Neutrophil (primary cell): ENCODE measurements at regions not wholly inside any gene's neighbourhood (a gene's known extent, or its start where the extent isn't known, plus 50 kb on each side); places are given as distances from the start of the nearest gene placed in this dataset.

ENCODE experiments used
- H3K27ac ChIP-seq: fragments of 200-600 bp; sonication (generic); 2 replicates; pipeline ENCODE4 v1.5.1; 2016; ENCODE audit warnings: mild to moderate bottlenecking, moderate library complexity
- H3K27me3 ChIP-seq: fragments of 200-600 bp; sonication (generic); 2 replicates; pipeline ENCODE4 v1.6.0; 2016; ENCODE audit warnings: mild to moderate bottlenecking
- H3K36me3 ChIP-seq: fragments of 200-600 bp; sonication (generic); 2 replicates; pipeline ENCODE4 v1.5.1; 2017
- H3K4me1 ChIP-seq, 2 experiments: fragments of 200-600 bp in 1 of 2; sonication (generic) in 1 of 2; 1 replicate in 1 of 2; 2 replicates in 1 of 2; pipeline versions ENCODE4 v1.5.1 to v1.6.1; 2013 to 2016; ENCODE audit warnings: low read depth in 1 of 2, low read length in 1 of 2, mild to moderate bottlenecking in 1 of 2, moderate library complexity in 1 of 2; ENCODE audit not compliant: control insufficient read depth in 1 of 2, insufficient read depth in 1 of 2
- H3K4me3 ChIP-seq, 2 experiments: fragments of 200-600 bp in 1 of 2; sonication (generic) in 1 of 2; 1 replicate in 1 of 2; 2 replicates in 1 of 2; pipeline ENCODE4 v1.5.1; 2013 to 2016; ENCODE audit warnings: low read depth in 1 of 2, low read length in 1 of 2, mild to moderate bottlenecking in 1 of 2, moderate library complexity in 1 of 2
- H3K9me3 ChIP-seq: fragments of 200-600 bp; sonication (generic); 2 replicates; pipeline ENCODE4 v1.5.1; 2016
- TF ChIP-seq, protein P1 (sequence below): fragments of 200-600 bp; sonication (generic); IDR thresholded peaks from 2 replicates; pipeline ENCODE4 v1.5.1; 2016; ENCODE audit warnings: antibody characterized with exemption

DNA sequence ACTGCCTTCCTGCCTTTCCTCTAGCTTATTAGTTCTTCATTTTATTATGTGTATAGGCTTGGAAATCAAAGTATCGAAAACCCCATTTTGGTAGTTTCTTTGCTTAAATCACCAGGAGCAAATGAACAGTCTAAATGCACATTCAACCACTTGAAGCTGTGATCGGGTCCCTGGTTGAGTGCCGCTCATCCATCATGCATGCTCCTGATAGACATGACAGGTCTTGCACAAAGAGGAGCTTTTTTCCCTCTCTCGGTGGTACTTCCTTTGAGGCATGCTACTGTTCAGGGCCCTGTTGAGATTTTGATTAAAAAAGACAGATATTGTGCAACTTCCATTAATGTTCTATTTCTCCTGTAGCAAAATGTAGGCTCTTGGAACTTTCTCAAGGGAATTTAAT lies 185.8 kb downstream of the OLFM4 start:
- Histone ChIP-seq H3K9me3 (no peaks in the 10 kb centered on the region), H3K4me3 (no peak overlapping the region), H3K27me3 (peaks cover 56% of the 10 kb centered on the region), H3K27ac (no peak overlapping the region), H3K36me3 (no peaks in the 10 kb centered on the region), H3K4me1 (no peaks in the 10 kb centered on the region)
- TF ChIP-seq, protein P1, sequence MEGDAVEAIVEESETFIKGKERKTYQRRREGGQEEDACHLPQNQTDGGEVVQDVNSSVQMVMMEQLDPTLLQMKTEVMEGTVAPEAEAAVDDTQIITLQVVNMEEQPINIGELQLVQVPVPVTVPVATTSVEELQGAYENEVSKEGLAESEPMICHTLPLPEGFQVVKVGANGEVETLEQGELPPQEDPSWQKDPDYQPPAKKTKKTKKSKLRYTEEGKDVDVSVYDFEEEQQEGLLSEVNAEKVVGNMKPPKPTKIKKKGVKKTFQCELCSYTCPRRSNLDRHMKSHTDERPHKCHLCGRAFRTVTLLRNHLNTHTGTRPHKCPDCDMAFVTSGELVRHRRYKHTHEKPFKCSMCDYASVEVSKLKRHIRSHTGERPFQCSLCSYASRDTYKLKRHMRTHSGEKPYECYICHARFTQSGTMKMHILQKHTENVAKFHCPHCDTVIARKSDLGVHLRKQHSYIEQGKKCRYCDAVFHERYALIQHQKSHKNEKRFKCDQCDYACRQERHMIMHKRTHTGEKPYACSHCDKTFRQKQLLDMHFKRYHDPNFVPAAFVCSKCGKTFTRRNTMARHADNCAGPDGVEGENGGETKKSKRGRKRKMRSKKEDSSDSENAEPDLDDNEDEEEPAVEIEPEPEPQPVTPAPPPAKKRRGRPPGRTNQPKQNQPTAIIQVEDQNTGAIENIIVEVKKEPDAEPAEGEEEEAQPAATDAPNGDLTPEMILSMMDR, result no peak

DNA sequence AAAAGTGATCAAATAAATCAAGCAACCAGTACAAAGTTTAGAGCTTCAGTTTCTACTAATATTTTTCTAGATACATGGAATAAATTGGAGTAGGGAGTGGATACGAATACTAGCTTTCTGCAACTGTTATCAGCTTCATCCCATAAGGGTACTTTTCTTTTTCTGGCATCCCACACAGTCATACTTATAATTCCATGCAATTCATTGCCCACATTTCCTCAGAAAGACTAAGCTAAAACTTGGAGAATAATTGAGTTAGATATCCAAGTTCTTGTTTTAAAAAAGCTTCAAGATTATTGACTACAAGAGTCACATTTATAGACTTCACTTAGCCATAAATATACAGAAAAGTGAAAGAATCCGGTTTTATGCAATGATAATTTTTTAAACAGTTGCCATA lies 186.9 kb downstream of the OLFM4 start:
- Histone ChIP-seq H3K27ac (no peak overlapping the region), H3K4me1 (no peaks in the 10 kb centered on the region), H3K27me3 (peaks cover 48% of the 10 kb centered on the region), H3K4me3 (no peak overlapping the region), H3K9me3 (no peaks in the 10 kb centered on the region), H3K36me3 (no peaks in the 10 kb centered on the region)
- TF ChIP-seq, protein P1, result no peak

DNA sequence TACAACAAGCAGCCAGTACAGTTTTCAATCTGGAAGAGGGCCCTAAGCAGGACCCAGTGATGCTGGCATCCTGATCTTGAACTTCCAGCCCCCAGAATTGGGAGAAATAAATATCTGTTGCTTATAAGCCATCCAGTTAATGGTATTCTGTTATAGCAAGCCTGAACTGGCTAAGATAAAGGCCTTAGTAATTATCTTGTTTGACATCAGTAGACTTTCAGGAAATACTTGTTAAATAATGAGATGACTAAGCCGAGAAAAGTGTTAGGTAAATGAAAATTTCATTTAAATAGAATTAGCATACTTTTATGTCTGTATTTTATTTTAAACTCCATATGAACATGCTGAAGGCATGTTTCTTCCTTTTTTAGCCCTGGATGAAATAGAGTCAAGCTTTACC lies 188.2 kb downstream of the OLFM4 start:
- no peaks in the 10 kb centered on the region for H3K9me3 ChIP-seq
- H3K4me1 ChIP-seq, result no peaks in the 10 kb centered on the region
- H3K36me3 ChIP-seq, result no peaks in the 10 kb centered on the region
- peaks cover 42% of the 10 kb centered on the region for H3K27me3 ChIP-seq
- TF ChIP-seq, protein P1, result no peak
- H3K27ac ChIP-seq, result no peak overlapping the region
- H3K4me3 ChIP-seq, result no peak overlapping the region

DNA sequence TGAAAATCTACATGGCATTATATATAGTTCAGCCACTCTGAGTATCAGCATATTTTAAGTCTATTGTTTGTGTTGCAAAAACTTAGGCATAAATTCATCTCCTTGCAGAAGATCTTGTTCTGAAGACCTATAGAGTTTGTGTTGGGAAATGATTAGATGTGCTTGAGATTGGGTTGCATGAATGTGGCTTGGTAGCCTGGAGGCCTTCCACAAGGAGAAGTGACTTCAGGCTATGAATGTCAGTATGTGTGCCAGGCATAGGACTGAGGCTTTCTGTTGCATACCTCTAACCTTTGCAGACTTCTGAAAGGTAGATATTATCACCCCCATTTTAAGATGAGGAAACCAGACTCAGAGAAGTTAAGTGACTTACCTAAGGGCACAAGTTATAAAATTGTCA lies 188.6 kb downstream of the OLFM4 start:
- no peak overlapping the region for H3K4me3 ChIP-seq
- no peaks in the 10 kb centered on the region for H3K36me3 ChIP-seq
- H3K27me3 ChIP-seq, result peaks cover 41% of the 10 kb centered on the region
- no peak overlapping the region for H3K27ac ChIP-seq
- H3K9me3 ChIP-seq, result no peaks in the 10 kb centered on the region
- TF ChIP-seq, protein P1, result no peak
- H3K4me1 ChIP-seq, result no peaks in the 10 kb centered on the region

DNA sequence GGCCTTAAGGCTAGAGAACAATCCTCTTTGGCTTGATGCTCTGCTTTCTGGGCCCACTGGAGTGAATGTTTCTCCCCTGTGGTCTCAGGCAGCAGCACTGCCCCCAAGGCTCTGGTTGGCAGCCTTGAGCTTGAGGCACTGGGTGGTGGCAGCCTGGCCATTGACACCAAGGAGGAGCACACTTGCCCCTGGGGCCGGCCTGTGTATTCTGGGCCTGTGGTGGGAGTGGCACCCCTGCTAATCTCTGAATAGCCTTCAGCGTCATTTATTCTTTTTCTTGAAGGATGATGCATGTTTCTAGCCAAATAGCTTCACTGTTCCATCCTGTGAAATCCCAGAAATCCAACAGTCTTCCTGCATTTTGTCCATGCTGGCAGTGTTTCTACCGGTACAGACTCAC lies 191.4 kb downstream of the OLFM4 start:
- H3K4me1 ChIP-seq, result no peaks in the 10 kb centered on the region
- no peak overlapping the region for H3K4me3 ChIP-seq
- no peaks in the 10 kb centered on the region for H3K9me3 ChIP-seq
- TF ChIP-seq, protein P1, result no peak
- no peak overlapping the region for H3K27ac ChIP-seq
- H3K27me3 ChIP-seq, result peaks cover 22% of the 10 kb centered on the region
- H3K36me3 ChIP-seq, result no peaks in the 10 kb centered on the region

DNA sequence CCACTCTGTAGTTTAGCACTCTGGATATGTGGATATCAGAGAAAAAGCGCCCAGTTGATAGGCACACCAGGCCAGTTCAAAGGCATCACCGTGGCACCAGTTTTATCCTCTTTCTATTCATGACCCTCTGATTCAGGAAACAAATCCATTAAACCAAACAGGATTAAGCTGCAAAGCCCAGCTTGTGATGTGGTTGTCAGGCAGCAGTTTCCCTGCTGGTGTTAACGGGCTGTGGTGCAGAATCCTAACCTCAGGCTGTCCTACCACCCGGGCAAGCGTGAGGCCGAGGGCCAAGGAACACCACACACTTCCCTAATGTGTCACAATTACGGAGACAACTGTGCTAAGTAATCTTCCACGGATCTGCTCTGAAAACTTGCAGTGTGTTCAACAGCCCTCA lies 209.1 kb downstream of the OLFM4 start:
- H3K36me3 ChIP-seq, result no peaks in the 10 kb centered on the region
- H3K9me3 ChIP-seq, result no peaks in the 10 kb centered on the region
- H3K27ac ChIP-seq, result no peak overlapping the region
- peaks cover 33% of the 10 kb centered on the region for H3K27me3 ChIP-seq
- H3K4me3 ChIP-seq, result no peak overlapping the region
- no peaks in the 10 kb centered on the region for H3K4me1 ChIP-seq
- TF ChIP-seq, protein P1, result no peak
